Glomerular visceral epithelial cell (primary cell): ENCODE measurements at regions not wholly inside any gene's neighbourhood (a gene's known extent, or its start where the extent isn't known, plus 50 kb on each side); places are given as distances from the start of the nearest gene placed in this dataset.
"Not testable (repeated sequence)": the region's sequence is repeated elsewhere in the genome, so short reads cannot be mapped to it uniquely, and the experiment has no call there.

Experiments used
- DNase-seq: peaks from one replicate; pipeline ENCODE4 v3.0.0-alpha.2; 2016; ENCODE audit errors: extremely low spot score

GRCh38 chr4:120636120-120636630 is 286.4 kb downstream of the PRDM5 start:
- no peak for DNase-seq

GRCh38 chr4:120633810-120634209 is 288.7 kb downstream of the PRDM5 start:
- no peak for DNase-seq

GRCh38 chr4:120630427-120630826 is 292.1 kb downstream of the PRDM5 start:
- no peak for DNase-seq

- DNase-seq: no peak
These were observed 292.9 kb downstream of the PRDM5 start for GRCh38 chr4:120629546-120630108.

- DNase-seq: no peak
These were observed 299.9 kb downstream of the PRDM5 start for GRCh38 chr4:120622601-120623000.

- DNase-seq: no peak
These were observed 305.4 kb downstream of the PRDM5 start for GRCh38 chr4:120617171-120617570.

- no peak for DNase-seq
These were observed 306.5 kb downstream of the PRDM5 start for GRCh38 chr4:120616041-120616440.

- DNase-seq: no peak
These were observed 308.7 kb downstream of the PRDM5 start for GRCh38 chr4:120613778-120614177.

- DNase-seq: no peak
These were observed 311.4 kb downstream of the PRDM5 start for GRCh38 chr4:120611092-120611491.

GRCh38 chr4:120591038-120591437 is 331.5 kb downstream of the PRDM5 start:
- no peak for DNase-seq

- no peak for DNase-seq
These were observed 332.7 kb downstream of the PRDM5 start for GRCh38 chr4:120589787-120590186.

GRCh38 chr4:120568731-120569130 is 353.8 kb downstream of the PRDM5 start:
- no peak for DNase-seq

- no peak for DNase-seq
These were observed 360.9 kb downstream of the PRDM5 start for GRCh38 chr4:120561648-120562047.

GRCh38 chr4:120557372-120557771 is 365.2 kb downstream of the PRDM5 start:
- DNase-seq: peak; percentile 28

GRCh38 chr4:120555058-120555457 is 367.5 kb downstream of the PRDM5 start:
- DNase-seq: no peak

- no peak for DNase-seq
These were observed 368.4 kb downstream of the PRDM5 start for GRCh38 chr4:120554086-120554485.

- DNase-seq: not testable (repeated sequence)
These were observed 371.8 kb downstream of the PRDM5 start for GRCh38 chr4:120550624-120551220.

- DNase-seq: no peak
These were observed 373.4 kb downstream of the PRDM5 start for GRCh38 chr4:120549011-120549570.

- DNase-seq: no peak
These were observed 377.1 kb downstream of the PRDM5 start for GRCh38 chr4:120545391-120545790.

- no peak for DNase-seq
These were observed 377.7 kb downstream of the PRDM5 start for GRCh38 chr4:120544838-120545237.

GRCh38 chr4:120540625-120541024 is 381.9 kb downstream of the PRDM5 start:
- DNase-seq: no peak

- DNase-seq: no peak
These were observed 385.6 kb downstream of the PRDM5 start for GRCh38 chr4:120536884-120537283.

GRCh38 chr4:120528428-120528827 is 394.1 kb downstream of the PRDM5 start:
- DNase-seq: no peak
